DND-41 (cell line): ENCODE measurements at regions not wholly inside any gene's neighbourhood (a gene's known extent, or its start where the extent isn't known, plus 50 kb on each side); places are given as distances from the start of the nearest gene placed in this dataset.

Source experiments
- ATAC-seq: fragments of 200-7000 bp; cut with Tn5 transposase; 3 replicates; pipeline ENCODE4 v1.9.1; 2021; ENCODE audit warnings: low read depth; ENCODE audit not compliant: insufficient read depth
- DNase-seq: peaks from one replicate; pipeline ENCODE4 v3.0.0-alpha.2; 2020
- H2AFZ ChIP-seq: 2 replicates; pipeline ENCODE4 v1.6.0; 2012; ENCODE audit warnings: low read depth, low read length
- H3K27ac ChIP-seq: 2 replicates; pipeline ENCODE4 v1.5.1; 2012; ENCODE audit warnings: low read length, inconsistent platforms
- H3K27me3 ChIP-seq: fragments of 200-600 bp; sonication (generic); 2 replicates; pipeline ENCODE4 v1.6.0; 2012; ENCODE audit warnings: low read length, mild to moderate bottlenecking, inconsistent platforms; ENCODE audit not compliant: insufficient read depth, poor library complexity
- H3K36me3 ChIP-seq: 2 replicates; pipeline ENCODE4 v1.5.1; 2012; ENCODE audit warnings: low read length, inconsistent platforms; ENCODE audit not compliant: insufficient read depth
- H3K4me1 ChIP-seq: 2 replicates; pipeline ENCODE4 v1.5.1; 2012; ENCODE audit warnings: mild to moderate bottlenecking, low read length; ENCODE audit not compliant: insufficient read depth
- H3K4me2 ChIP-seq: 2 replicates; pipeline ENCODE4 v1.6.0; 2012; ENCODE audit warnings: mild to moderate bottlenecking, moderate library complexity, low read length, inconsistent platforms; ENCODE audit not compliant: insufficient read depth
- H3K4me3 ChIP-seq, 2 experiments: fragments of 200-600 bp in 1 of 2; shearing (Covaris generic) in 1 of 2; 2 replicates each; pipeline ENCODE4 v1.5.1; 2012 to 2016; ENCODE audit warnings: inconsistent platforms in 2 of 2, low read length in 2 of 2, mild to moderate bottlenecking in 2 of 2, low read depth in 1 of 2, moderate library complexity in 1 of 2
- H3K79me2 ChIP-seq: 2 replicates; pipeline ENCODE4 v1.6.0; 2012; ENCODE audit warnings: low read length, inconsistent platforms; ENCODE audit not compliant: insufficient read depth
- H3K9ac ChIP-seq: 2 replicates; pipeline ENCODE4 v1.6.0; 2012; ENCODE audit warnings: low read depth, mild to moderate bottlenecking, inconsistent platforms, low read length, moderate library complexity
- H3K9me3 ChIP-seq: 2 replicates; pipeline ENCODE4 v1.5.1; 2012; ENCODE audit warnings: low read length, moderate library complexity, mild to moderate bottlenecking, inconsistent platforms; ENCODE audit not compliant: insufficient read depth, severe bottlenecking
- H4K20me1 ChIP-seq: 2 replicates; pipeline ENCODE4 v1.6.0; 2012; ENCODE audit warnings: low read length; ENCODE audit not compliant: insufficient read depth
- CTCF ChIP-seq: IDR thresholded peaks from 2 replicates; pipeline ENCODE4 v1.5.1; 2012; ENCODE audit warnings: borderline replicate concordance, low read length, moderate library complexity, mild to moderate bottlenecking; ENCODE audit not compliant: poor library complexity, severe bottlenecking; ENCODE audit errors: extremely low read depth
- EZH2 ChIP-seq: IDR thresholded peaks from 3 replicates; pipeline ENCODE4 v1.6.1; 2012; ENCODE audit warnings: borderline replicate concordance, low read depth, mild to moderate bottlenecking, moderate library complexity, low read length, inconsistent platforms; ENCODE audit not compliant: severe bottlenecking

- Histone ChIP-seq H3K79me2 (no peaks in the 10 kb centered on the region), H3K27ac (no peak overlapping the region), H3K4me3 (no peak overlapping the region), H3K9me3 (no peaks in the 10 kb centered on the region), H3K36me3 (no peaks in the 10 kb centered on the region; the same call in 1 of the 2 replicates), H3K9ac (no peak overlapping the region), H2AFZ (no peak overlapping the region), H3K4me2 (no peak overlapping the region), H3K4me1 (no peaks in the 10 kb centered on the region), H3K27me3 (no peaks in the 10 kb centered on the region), H4K20me1 (no peaks in the 10 kb centered on the region; the same call in 1 of the 2 replicates)
- DNase-seq: no peak
- no peak for ATAC-seq
- TF ChIP-seq EZH2: no peak
- no peak for TF ChIP-seq CTCF
Observed at GRCh38 chr11:134789104-134789503, 377.1 kb upstream of the B3GAT1 start.

GRCh38 chr11:134786636-134787035 is 374.6 kb upstream of the B3GAT1 start:
- TF ChIP-seq EZH2: no peak
- no peak for TF ChIP-seq CTCF
- ATAC-seq: no peak
- no peak overlapping the region for H3K4me2 ChIP-seq

GRCh38 chr11:134785660-134786284 is 373.7 kb upstream of the B3GAT1 start:
- H3K36me3 ChIP-seq: peaks cover 5% of the 10 kb centered on the region
- no peak overlapping the region for H2AFZ ChIP-seq
- DNase-seq: no peak
- no peak overlapping the region for H3K27ac ChIP-seq
- no peaks in the 10 kb centered on the region for H3K27me3 ChIP-seq
- H3K9ac ChIP-seq: no peak overlapping the region
- H3K4me1 ChIP-seq: no peaks in the 10 kb centered on the region
- no peaks in the 10 kb centered on the region for H3K9me3 ChIP-seq
- H3K4me2 ChIP-seq: no peak overlapping the region
- H3K4me3 ChIP-seq: no peak overlapping the region
- peaks cover 8% of the 10 kb centered on the region; the same call in 1 of the 2 replicates for H3K79me2 ChIP-seq
- TF ChIP-seq EZH2: no peak
- TF ChIP-seq CTCF: no peak
- H4K20me1 ChIP-seq: no peaks in the 10 kb centered on the region
- no peak for ATAC-seq

More at GRCh38 chr11:134786636-134787035, 374.6 kb upstream of the B3GAT1 start:
- Histone ChIP-seq H3K9ac (no peak overlapping the region), H2AFZ (no peak overlapping the region), H3K36me3 (no peaks in the 10 kb centered on the region; the same call in none of the 2 replicates), H3K27me3 (no peaks in the 10 kb centered on the region), H3K27ac (no peak overlapping the region), H4K20me1 (no peaks in the 10 kb centered on the region), H3K4me1 (no peaks in the 10 kb centered on the region), H3K79me2 (peaks cover 8% of the 10 kb centered on the region; the same call in 1 of the 2 replicates), H3K4me3 (no peak overlapping the region), H3K9me3 (no peaks in the 10 kb centered on the region)
- no peak for DNase-seq

GRCh38 chr11:134785059-134785458 is 373.0 kb upstream of the B3GAT1 start:
- no peak overlapping the region for H3K9ac ChIP-seq
- no peak for TF ChIP-seq CTCF
- no peak for TF ChIP-seq EZH2
- no peak for DNase-seq

More at GRCh38 chr11:134785059-134785458, 373.0 kb upstream of the B3GAT1 start:
- Histone ChIP-seq H4K20me1 (no peaks in the 10 kb centered on the region), H3K4me3 (no peak overlapping the region), H2AFZ (no peak overlapping the region), H3K27ac (no peak overlapping the region), H3K4me1 (no peaks in the 10 kb centered on the region), H3K9me3 (no peaks in the 10 kb centered on the region), H3K4me2 (no peak overlapping the region), H3K36me3 (peaks cover 5% of the 10 kb centered on the region), H3K79me2 (peaks cover 8% of the 10 kb centered on the region; the same call in 1 of the 2 replicates), H3K27me3 (no peaks in the 10 kb centered on the region)
- no peak for ATAC-seq
